Endodermal cell (in vitro differentiated cells): ENCODE measurements at regions not wholly inside any gene's neighbourhood (a gene's known extent, or its start where the extent isn't known, plus 50 kb on each side); places are given as distances from the start of the nearest gene placed in this dataset.

Experiments
- DNase-seq: peaks from one replicate; pipeline ENCODE4 v3.0.0-alpha.2; 2017
- H3K27ac ChIP-seq: 2 replicates; pipeline ENCODE4 v1.5.1; 2013; ENCODE audit warnings: mild to moderate bottlenecking, low read depth, low read length, moderate library complexity
- H3K27me3 ChIP-seq: 2 replicates; pipeline ENCODE4 v1.6.1; 2013; ENCODE audit warnings: mild to moderate bottlenecking, low read length, moderate library complexity; ENCODE audit not compliant: insufficient read depth, control insufficient read depth, poor library complexity, severe bottlenecking
- H3K36me3 ChIP-seq: 2 replicates; pipeline ENCODE4 v1.7.0; 2013; ENCODE audit warnings: mild to moderate bottlenecking, low read length, moderate library complexity; ENCODE audit not compliant: control insufficient read depth, insufficient read depth
- H3K4me1 ChIP-seq: one replicate; pipeline ENCODE4 v1.7.0; 2013; ENCODE audit warnings: low read length; ENCODE audit not compliant: control insufficient read depth, insufficient read depth
- H3K4me3 ChIP-seq: 2 replicates; pipeline ENCODE4 v1.5.1; 2013; ENCODE audit warnings: mild to moderate bottlenecking, low read length, moderate library complexity
- H3K9ac ChIP-seq: 2 replicates; pipeline ENCODE4 v1.6.1; 2013; ENCODE audit warnings: mild to moderate bottlenecking, low read length, moderate library complexity; ENCODE audit not compliant: poor library complexity, severe bottlenecking; ENCODE audit errors: extremely low read depth
- H3K9me3 ChIP-seq: 2 replicates; pipeline ENCODE4 v1.6.1; 2013; ENCODE audit warnings: mild to moderate bottlenecking, low read length, moderate library complexity; ENCODE audit not compliant: control insufficient read depth
- H3K27ac Mint-ChIP-seq: 2 replicates; pipeline ENCODE4 v1.8.0; 2020; ENCODE audit warnings: mixed read lengths
- H3K27me3 Mint-ChIP-seq: 2 replicates; pipeline ENCODE4 v1.8.0; 2021; ENCODE audit warnings: mild to moderate bottlenecking, mixed read lengths; ENCODE audit not compliant: insufficient read depth
- H3K36me3 Mint-ChIP-seq: 2 replicates; pipeline ENCODE4 v1.8.0; 2020; ENCODE audit warnings: low read depth, mixed read lengths
- H3K4me1 Mint-ChIP-seq: 2 replicates; pipeline ENCODE4 v1.8.0; 2020; ENCODE audit warnings: mixed read lengths
- H3K4me3 Mint-ChIP-seq: 2 replicates; pipeline ENCODE4 v1.8.0; 2020; ENCODE audit warnings: mild to moderate bottlenecking, moderate library complexity, mixed read lengths
- H3K9me3 Mint-ChIP-seq: 2 replicates; pipeline ENCODE4 v1.8.0; 2020; ENCODE audit warnings: mild to moderate bottlenecking, mixed read lengths
- CTCF ChIP-seq: fragments of 200-600 bp; sonication (generic); conservative IDR thresholded peaks from 2 replicates; pipeline ENCODE4 v1.5.0; 2021; ENCODE audit warnings: antibody characterized with exemption, mild to moderate bottlenecking
- WGBS, 2 experiments: methylation state at CpG; one replicate each; pipeline versions ENCODE4 v1.1.5 to v1.1.7; 2013; ENCODE audit warnings: missing lambda C conversion rate in 2 of 2, mixed read lengths in 1 of 2; ENCODE audit not compliant: insufficient coverage in 1 of 2, insufficient read length in 1 of 2; 5-methylcytosine and 5-hydroxymethylcytosine counted together

GRCh38 chr5:29853711-29854220 is 1339.7 kb upstream of the CDH6 start:
- Mint-ChIP-seq H3K4me1 (peaks cover 8% of the 10 kb centered on the region), H3K36me3 (no peaks in the 10 kb centered on the region), H3K27ac (no peak overlapping the region), H3K27me3 (no peaks in the 10 kb centered on the region), H3K4me3 (no peak overlapping the region), H3K9me3 (peaks cover 2% of the 10 kb centered on the region)
- Histone ChIP-seq H3K9me3 (no peaks in the 10 kb centered on the region), H3K4me1 (no peaks in the 10 kb centered on the region), H3K36me3 (no peaks in the 10 kb centered on the region), H3K4me3 (no peak overlapping the region), H3K27ac (no peak overlapping the region), H3K9ac (no peak overlapping the region), H3K27me3 (no peaks in the 10 kb centered on the region)
- no peak for DNase-seq
- TF ChIP-seq CTCF: no peak
- 100% methylated on average over 1 of the region's 2 CpGs; no CpG with 5 or more reads in 1 of the 2 experiments for WGBS, 2 experiments

GRCh38 chr5:29852329-29852728 is 1341.2 kb upstream of the CDH6 start:
- H3K27ac Mint-ChIP-seq: no peak overlapping the region
- Histone ChIP-seq H3K36me3 (no peaks in the 10 kb centered on the region), H3K27ac (no peak overlapping the region), H3K9me3 (no peaks in the 10 kb centered on the region), H3K9ac (no peak overlapping the region), H3K27me3 (no peaks in the 10 kb centered on the region), H3K4me3 (no peak overlapping the region), H3K4me1 (no peaks in the 10 kb centered on the region)
- no peak for TF ChIP-seq CTCF
- H3K4me1 Mint-ChIP-seq: peaks cover 8% of the 10 kb centered on the region
- H3K36me3 Mint-ChIP-seq: no peaks in the 10 kb centered on the region
- H3K9me3 Mint-ChIP-seq: peaks cover 2% of the 10 kb centered on the region
- H3K27me3 Mint-ChIP-seq: no peaks in the 10 kb centered on the region
- no peak for DNase-seq
- no peak overlapping the region for H3K4me3 Mint-ChIP-seq
- 95% methylated on average over 1 to 2 of the region's 2 CpGs for WGBS, 2 experiments

DNA sequence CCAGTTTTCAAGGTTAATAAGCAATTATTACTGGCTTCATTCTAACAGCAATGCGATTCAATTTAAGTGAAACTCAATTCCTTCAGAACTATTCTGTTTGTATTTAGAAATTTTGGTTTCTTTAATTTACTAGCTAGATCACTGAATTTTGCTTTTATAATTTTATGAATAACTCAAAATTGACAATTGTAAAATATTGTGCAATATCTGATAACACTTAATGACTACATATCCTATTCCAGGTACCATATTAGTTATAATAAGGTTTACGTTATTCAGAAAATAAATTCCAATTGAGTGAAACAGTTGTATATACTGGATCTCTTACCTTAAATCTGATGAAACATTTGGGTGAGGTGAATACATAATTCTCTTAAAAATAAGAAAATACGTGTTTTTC is 1348.3 kb upstream of the CDH6 start:
- H3K27ac ChIP-seq: no peak overlapping the region
- DNase-seq: no peak
- H3K4me3 ChIP-seq: no peak overlapping the region
- no peak overlapping the region for H3K9ac ChIP-seq
- Mint-ChIP-seq H3K27ac (no peak overlapping the region), H3K27me3 (no peaks in the 10 kb centered on the region), H3K36me3 (no peaks in the 10 kb centered on the region), H3K4me1 (no peaks in the 10 kb centered on the region), H3K4me3 (no peak overlapping the region), H3K9me3 (no peaks in the 10 kb centered on the region)
- WGBS, 2 experiments: 100% methylated on average over 2 of the region's 3 CpGs; no CpG with 5 or more reads in 1 of the 2 experiments
- H3K4me1 ChIP-seq: no peaks in the 10 kb centered on the region
- no peaks in the 10 kb centered on the region for H3K27me3 ChIP-seq
- TF ChIP-seq CTCF: no peak
- no peaks in the 10 kb centered on the region for H3K9me3 ChIP-seq
- no peaks in the 10 kb centered on the region for H3K36me3 ChIP-seq
